ENCODE measurements at regions not wholly inside any gene's neighbourhood (a gene's known extent, or its start where the extent isn't known, plus 50 kb on each side); places are given as distances from the start of the nearest gene placed in this dataset.

- no peak for DNase-seq (ENCODE audit: low read depth)
- H3K4me3 ChIP-seq (ENCODE audit: low read depth, low read length), result no peak overlapping the region
- TF ChIP-seq CTCF (conservative IDR thresholded peaks at IDR 0.05; ENCODE audit: low read depth, low read length), result no peak
Measured at GRCh38 chr1:29397981-29398380, 161.7 kb downstream of the PTPRU start.

GRCh38 chr1:29397256-29397590 is 160.9 kb downstream of the PTPRU start:
- no peak for DNase-seq (ENCODE audit: low read depth)
- no peak for TF ChIP-seq CTCF (conservative IDR thresholded peaks at IDR 0.05; ENCODE audit: low read depth, low read length)
- no peak overlapping the region for H3K4me3 ChIP-seq (ENCODE audit: low read depth, low read length)

GRCh38 chr1:29396438-29397255 is 160.3 kb downstream of the PTPRU start:
- peak; percentile 69 for TF ChIP-seq CTCF (conservative IDR thresholded peaks at IDR 0.05; ENCODE audit: low read depth, low read length)
- DNase-seq (ENCODE audit: low read depth), result peak; percentile 56
- H3K4me3 ChIP-seq (ENCODE audit: low read depth, low read length), result no peak overlapping the region

- no peak for TF ChIP-seq CTCF (conservative IDR thresholded peaks at IDR 0.05; ENCODE audit: low read depth, low read length)
- DNase-seq (ENCODE audit: low read depth), result no peak
- no peak overlapping the region for H3K4me3 ChIP-seq (ENCODE audit: low read depth, low read length)
Measured at GRCh38 chr1:29395736-29396437, 159.6 kb downstream of the PTPRU start.

- no peak for TF ChIP-seq CTCF (conservative IDR thresholded peaks at IDR 0.05; ENCODE audit: low read depth, low read length)
- no peak for DNase-seq (ENCODE audit: low read depth)
- no peak overlapping the region for H3K4me3 ChIP-seq (ENCODE audit: low read depth, low read length)
Measured at GRCh38 chr1:29394521-29395225, 158.4 kb downstream of the PTPRU start.

- no peak overlapping the region for H3K4me3 ChIP-seq (ENCODE audit: low read depth, low read length)
- no peak for TF ChIP-seq CTCF (conservative IDR thresholded peaks at IDR 0.05; ENCODE audit: low read depth, low read length)
- no peak for DNase-seq (ENCODE audit: low read depth)
Measured at GRCh38 chr1:29393451-29393826, 157.1 kb downstream of the PTPRU start.

Measured in choroid plexus epithelial cell (primary cell).